Gastrocnemius medialis (tissue), 4 donors: ENCODE measurements at regions not wholly inside any gene's neighbourhood (a gene's known extent, or its start where the extent isn't known, plus 50 kb on each side); places are given as distances from the start of the nearest gene placed in this dataset.

Experiments
- ATAC-seq, 2 donors: fragments of 150-250 bp; one replicate each; pipeline ENCODE4 v1.9.1; 2016
- DNase-seq, 2 donors: peaks; one replicate each; pipeline ENCODE4 v3.0.0-alpha.2; 2019
- H3K27ac ChIP-seq, 4 donors: fragments of 200-600 bp; sonication (generic); 1 replicate in 1 of 4; 2 replicates in 3 of 4; pipeline ENCODE4 v1.5.1; 2016 to 2018; ENCODE audit warnings: mild to moderate bottlenecking in 2 of 4, moderate library complexity in 1 of 4
- H3K27me3 ChIP-seq, 3 donors: fragments of 200-600 bp; sonication (generic) in 2 of 3; 1 replicate in 1 of 3; 2 replicates in 2 of 3; pipeline versions ENCODE4 v1.5.1 to v1.6.0; 2016 to 2019; ENCODE audit warnings: mild to moderate bottlenecking in 1 of 3, moderate library complexity in 1 of 3
- H3K36me3 ChIP-seq, 2 donors: fragments of 200-600 bp; sonication (generic) in 1 of 2; one replicate each; pipeline ENCODE4 v1.5.1; 2017 to 2018
- H3K4me1 ChIP-seq, 2 donors: fragments of 200-600 bp; sonication (generic) in 1 of 2; one replicate each; pipeline ENCODE4 v1.5.1; 2016 to 2017; ENCODE audit warnings: mild to moderate bottlenecking in 2 of 2
- H3K4me3 ChIP-seq, 4 donors: fragments of 200-600 bp; sonication (generic) in 3 of 4; 1 replicate in 1 of 4; 2 replicates in 3 of 4; pipeline ENCODE4 v1.5.1; 2016 to 2019; ENCODE audit warnings: mild to moderate bottlenecking in 2 of 4
- H3K9me3 ChIP-seq, 3 donors: fragments of 200-600 bp; sonication (generic) in 2 of 3; 1 replicate in 1 of 3; 2 replicates in 2 of 3; pipeline ENCODE4 v1.5.1; 2016 to 2019
- CTCF ChIP-seq, 5 experiments: fragments of 450-650 bp in 3 of 5; fragments of 200-600 bp in 2 of 5; sonication (generic) in 2 of 5; IDR thresholded peaks in 4 of 5; conservative IDR thresholded peaks in 1 of 5; 1 replicate in 4 of 5; 2 replicates in 1 of 5; pipeline ENCODE4 v1.5.1; 2016 to 2019; ENCODE audit warnings: antibody characterized with exemption in 5 of 5, mild to moderate bottlenecking in 3 of 5, moderate library complexity in 3 of 5
- POLR2A ChIP-seq, 2 donors: fragments of 450-650 bp; IDR thresholded peaks; one replicate each; pipeline ENCODE4 v1.6.1; 2017; ENCODE audit warnings: antibody characterized with exemption in 2 of 2, mild to moderate bottlenecking in 2 of 2, moderate library complexity in 2 of 2
- in situ Hi-C, 4 donors: fragments of 200-750 bp; cut with MboI; loops; one replicate each; pipeline versions ENCODE4 v1.15.0 to v1.8.0; 2017; ENCODE audit warnings: low sequenced_read_pairs in 4 of 4
- intact Hi-C: fragments of 100-400 bp; cut with DNase I; formaldehyde crosslinking; loops from one replicate; pipeline ENCODE4 v1.15.1; 2023; ENCODE audit warnings: low total_unique reads

GRCh38 chr2:100670232-100670631 is 107.4 kb downstream of the PDCL3 start:
- Histone ChIP-seq H3K4me1 (no peaks in the 10 kb centered on the region), H3K4me3 (no peak overlapping the region), H3K36me3 (no peaks in the 10 kb centered on the region), H3K27ac (no peak overlapping the region), H3K27me3 (no peaks in the 10 kb centered on the region), H3K9me3 (no peaks in the 10 kb centered on the region)
- TF ChIP-seq CTCF (IDR thresholded peaks at IDR 0.05 in 4 of 5, conservative IDR thresholded peaks at IDR 0.05 in 1 of 5): no peak
- no peak for TF ChIP-seq POLR2A (IDR thresholded peaks at IDR 0.05)
- DNase-seq: no peak
- no peak for ATAC-seq
- in situ Hi-C loops (no loop called here), intact Hi-C loops (no loop called here)

DNA sequence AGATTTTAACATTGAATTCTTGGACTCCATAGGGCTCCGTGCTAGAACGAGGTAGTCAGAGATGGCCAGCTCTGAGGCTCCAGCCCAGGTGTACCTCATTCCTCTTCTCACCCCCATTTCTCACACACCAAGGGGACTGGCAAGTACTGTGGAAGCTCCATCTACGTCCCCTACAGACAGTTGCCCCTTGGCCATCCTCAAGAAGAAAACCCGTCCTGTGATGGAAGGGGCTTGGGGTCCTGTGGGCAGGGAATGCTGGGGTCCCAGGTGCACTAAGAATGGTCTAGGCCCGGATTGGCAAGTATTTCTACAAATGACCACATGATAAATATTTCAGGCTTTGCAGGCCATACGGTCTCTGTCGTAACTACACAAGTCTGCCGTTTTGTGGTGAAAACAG is 110.3 kb downstream of the PDCL3 start:
- H3K9me3 ChIP-seq: no peaks in the 10 kb centered on the region
- ATAC-seq: no peak
- no peak overlapping the region for H3K27ac ChIP-seq
- intact Hi-C loops (no loop called here), in situ Hi-C loops (no loop called here)
- H3K36me3 ChIP-seq: no peaks in the 10 kb centered on the region
- no peaks in the 10 kb centered on the region for H3K4me1 ChIP-seq
- no peak overlapping the region for H3K4me3 ChIP-seq
- TF ChIP-seq CTCF (IDR thresholded peaks at IDR 0.05 in 4 of 5, conservative IDR thresholded peaks at IDR 0.05 in 1 of 5) (no peak), POLR2A (IDR thresholded peaks at IDR 0.05) (no peak)
- no peaks in the 10 kb centered on the region for H3K27me3 ChIP-seq
- no peak for DNase-seq

- H3K27ac ChIP-seq: no peak overlapping the region
- intact Hi-C loops: no loop called here
- ATAC-seq: no peak
- H3K27me3 ChIP-seq: no peaks in the 10 kb centered on the region
- H3K36me3 ChIP-seq: no peaks in the 10 kb centered on the region
- no peaks in the 10 kb centered on the region for H3K4me1 ChIP-seq
- no peak overlapping the region for H3K4me3 ChIP-seq
- no peak for TF ChIP-seq POLR2A (IDR thresholded peaks at IDR 0.05)
- TF ChIP-seq CTCF (IDR thresholded peaks at IDR 0.05 in 4 of 5, conservative IDR thresholded peaks at IDR 0.05 in 1 of 5): no peak
- DNase-seq: no peak
- in situ Hi-C loops: no loop called here
- H3K9me3 ChIP-seq: no peaks in the 10 kb centered on the region
These were observed 111.1 kb downstream of the PDCL3 start for GRCh38 chr2:100673691-100674485.

DNA sequence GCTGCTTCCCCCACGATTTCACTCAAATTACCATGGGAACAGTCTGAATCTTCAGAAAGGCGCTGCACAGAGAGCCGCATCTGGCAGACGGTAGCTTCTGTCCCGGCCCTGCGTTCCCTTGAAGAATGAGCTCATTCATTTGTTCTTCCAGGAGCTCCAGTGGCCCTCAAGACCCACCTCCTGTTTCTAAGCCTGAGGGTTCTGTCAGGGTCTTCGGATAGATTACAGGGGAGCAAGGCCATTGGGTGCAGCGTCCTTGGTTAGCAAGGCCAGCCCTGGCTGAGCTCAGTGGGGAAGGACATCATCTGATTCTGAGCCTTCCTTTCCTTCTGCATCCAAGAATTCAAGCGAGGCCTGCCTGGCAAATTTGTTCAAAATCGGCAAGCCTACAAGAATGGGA is 111.9 kb downstream of the PDCL3 start:
- DNase-seq: no peak
- H3K9me3 ChIP-seq: no peaks in the 10 kb centered on the region
- H3K27ac ChIP-seq: no peak overlapping the region
- no peak overlapping the region for H3K4me3 ChIP-seq
- ATAC-seq: no peak
- TF ChIP-seq POLR2A (IDR thresholded peaks at IDR 0.05) (no peak), CTCF (IDR thresholded peaks at IDR 0.05 in 4 of 5, conservative IDR thresholded peaks at IDR 0.05 in 1 of 5) (no peak)
- no peaks in the 10 kb centered on the region for H3K27me3 ChIP-seq
- H3K4me1 ChIP-seq: no peaks in the 10 kb centered on the region
- in situ Hi-C loops: no loop called here
- intact Hi-C loops: no loop called here
- no peaks in the 10 kb centered on the region for H3K36me3 ChIP-seq

GRCh38 chr2:100675373-100675772 is 112.6 kb downstream of the PDCL3 start:
- H3K9me3 ChIP-seq: no peaks in the 10 kb centered on the region
- H3K27ac ChIP-seq: no peak overlapping the region
- no peaks in the 10 kb centered on the region for H3K27me3 ChIP-seq
- no peaks in the 10 kb centered on the region for H3K36me3 ChIP-seq
- TF ChIP-seq CTCF (IDR thresholded peaks at IDR 0.05 in 4 of 5, conservative IDR thresholded peaks at IDR 0.05 in 1 of 5) (no peak), POLR2A (IDR thresholded peaks at IDR 0.05) (no peak)
- no peak for ATAC-seq
- intact Hi-C loops (no loop called here), in situ Hi-C loops (no loop called here)
- H3K4me1 ChIP-seq: no peaks in the 10 kb centered on the region
- DNase-seq: no peak
- H3K4me3 ChIP-seq: no peak overlapping the region
